ENCODE measurements at regions not wholly inside any gene's neighbourhood (a gene's known extent, or its start where the extent isn't known, plus 50 kb on each side); places are given as distances from the start of the nearest gene placed in this dataset.

- no peak for TF ChIP-seq REST (IDR thresholded peaks at IDR 0.05; ENCODE audit: borderline replicate concordance)
- no peak for TF ChIP-seq REST (CRISPR knock-in tag; IDR thresholded peaks at IDR 0.05; ENCODE audit: low read depth)
- TF ChIP-seq PHF21A (IDR thresholded peaks at IDR 0.05; ENCODE audit: borderline replicate concordance, low read depth): no peak
- no peak for TF ChIP-seq FOXK2 (conservative IDR thresholded peaks at IDR 0.05 in 1 of 2, IDR thresholded peaks at IDR 0.05 in 1 of 2; ENCODE audit: low read depth in 2 of 2)
- TF ChIP-seq ZBTB17 (CRISPR knock-in tag; IDR thresholded peaks at IDR 0.05): no peak
- no peak for TF ChIP-seq FOXM1 (IDR thresholded peaks at IDR 0.05; ENCODE audit: low read depth)
- no peak for TF ChIP-seq FOXM1 (CRISPR knock-in tag; IDR thresholded peaks at IDR 0.05; ENCODE audit: low read depth)
- no peak for TF ChIP-seq HDAC8 (tag; IDR thresholded peaks at IDR 0.05)
- no peak for TF ChIP-seq RBM17 (IDR thresholded peaks at IDR 0.05; ENCODE audit: borderline replicate concordance, low read depth, low read length)
- no peak for TF ChIP-seq E2F6 (IDR thresholded peaks at IDR 0.05; ENCODE audit: borderline replicate concordance in 1 of 2, extremely low read depth in 1 of 2, insufficient read depth in 1 of 2, insufficient read length in 1 of 2, low read depth in 1 of 2, low read length in 1 of 2, poor library complexity in 1 of 2, severe bottlenecking in 1 of 2)
Measured at GRCh38 chr14:53494587-53494986, 341.5 kb upstream of the DDHD1 start (continued).
